WTC11 (cell line): ENCODE measurements at regions not wholly inside any gene's neighbourhood (a gene's known extent, or its start where the extent isn't known, plus 50 kb on each side); places are given as distances from the start of the nearest gene placed in this dataset.

Experiments used
- NR1H2 ChIP-seq: sonication (generic); formaldehyde crosslinking; IDR thresholded peaks from 2 replicates; pipeline ENCODE4 v1.9.0; 2021; ENCODE audit warnings: mild to moderate bottlenecking, moderate library complexity, missing genetic modification reagents
- ZNF423 ChIP-seq: fragments of 250-450 bp; sonication (Bioruptor Pico); IDR thresholded peaks from 2 replicates; pipeline ENCODE4 v2.1.2; 2022; ENCODE audit warnings: mild to moderate bottlenecking, moderate library complexity
- TF ChIP-seq, protein P1 (sequence below): fragments of 200-600 bp; IDR thresholded peaks from 2 replicates; pipeline ENCODE4 v1.8.0; 2022; ENCODE audit warnings: antibody characterized with exemption

GRCh38 chr4:136136601-136137000 lies 1395.7 kb downstream of the PCDH18 start:
- TF ChIP-seq NR1H2 (CRISPR knock-in tag): no peak
- TF ChIP-seq, protein P1, sequence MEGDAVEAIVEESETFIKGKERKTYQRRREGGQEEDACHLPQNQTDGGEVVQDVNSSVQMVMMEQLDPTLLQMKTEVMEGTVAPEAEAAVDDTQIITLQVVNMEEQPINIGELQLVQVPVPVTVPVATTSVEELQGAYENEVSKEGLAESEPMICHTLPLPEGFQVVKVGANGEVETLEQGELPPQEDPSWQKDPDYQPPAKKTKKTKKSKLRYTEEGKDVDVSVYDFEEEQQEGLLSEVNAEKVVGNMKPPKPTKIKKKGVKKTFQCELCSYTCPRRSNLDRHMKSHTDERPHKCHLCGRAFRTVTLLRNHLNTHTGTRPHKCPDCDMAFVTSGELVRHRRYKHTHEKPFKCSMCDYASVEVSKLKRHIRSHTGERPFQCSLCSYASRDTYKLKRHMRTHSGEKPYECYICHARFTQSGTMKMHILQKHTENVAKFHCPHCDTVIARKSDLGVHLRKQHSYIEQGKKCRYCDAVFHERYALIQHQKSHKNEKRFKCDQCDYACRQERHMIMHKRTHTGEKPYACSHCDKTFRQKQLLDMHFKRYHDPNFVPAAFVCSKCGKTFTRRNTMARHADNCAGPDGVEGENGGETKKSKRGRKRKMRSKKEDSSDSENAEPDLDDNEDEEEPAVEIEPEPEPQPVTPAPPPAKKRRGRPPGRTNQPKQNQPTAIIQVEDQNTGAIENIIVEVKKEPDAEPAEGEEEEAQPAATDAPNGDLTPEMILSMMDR: no peak
- TF ChIP-seq ZNF423 (CRISPR knock-in tag): no peak
